Fibroblast of lung (primary cell): ENCODE measurements at regions not wholly inside any gene's neighbourhood (a gene's known extent, or its start where the extent isn't known, plus 50 kb on each side); places are given as distances from the start of the nearest gene placed in this dataset.
"Not testable (repeated sequence)": the region's sequence is repeated elsewhere in the genome, so short reads cannot be mapped to it uniquely, and the experiment has no call there.

Experiments used
- DNase-seq, 2 donors: peaks; one replicate each; pipeline versions ENCODE4 v3.0.0 to v3.0.0-alpha.2; 2010; ENCODE audit warnings: low read depth in 2 of 2
- H2AFZ ChIP-seq: 2 replicates; pipeline ENCODE4 v1.5.1; 2012; ENCODE audit warnings: low read length, control low read depth, inconsistent platforms
- H3K27ac ChIP-seq: 2 replicates; pipeline ENCODE4 v1.5.1; 2011; ENCODE audit warnings: low read length, control low read depth; ENCODE audit not compliant: insufficient read depth
- H3K27me3 ChIP-seq: 2 replicates; pipeline ENCODE4 v1.5.1; 2011; ENCODE audit warnings: mild to moderate bottlenecking, low read length; ENCODE audit not compliant: control insufficient read depth, insufficient read depth
- H3K36me3 ChIP-seq: 2 replicates; pipeline ENCODE4 v1.5.1; 2011; ENCODE audit warnings: low read length; ENCODE audit not compliant: control insufficient read depth, insufficient read depth
- H3K4me1 ChIP-seq: 2 replicates; pipeline ENCODE4 v1.5.1; 2011; ENCODE audit warnings: low read length; ENCODE audit not compliant: control insufficient read depth, insufficient read depth; ENCODE audit errors: extremely low read depth
- H3K4me2 ChIP-seq: 2 replicates; pipeline ENCODE4 v1.5.1; 2011; ENCODE audit warnings: low read length, control low read depth; ENCODE audit not compliant: insufficient read depth; ENCODE audit errors: extremely low read depth
- H3K4me3 ChIP-seq, 4 experiments: fragments of 200-600 bp in 1 of 4; sonication (generic) in 1 of 4; replicated peaks in 1 of 4; 2 replicates each; pipeline ENCODE4 v1.5.1; 2011 to 2016; ENCODE audit warnings: low read length in 4 of 4, low read depth in 3 of 4, mild to moderate bottlenecking in 3 of 4, control low read depth in 2 of 4, inconsistent platforms in 1 of 4, mixed read lengths in 1 of 4; ENCODE audit not compliant: insufficient read depth in 1 of 4; ENCODE audit errors: control extremely low read depth in 1 of 4
- H3K79me2 ChIP-seq: 2 replicates; pipeline ENCODE4 v1.5.1; 2012; ENCODE audit warnings: mild to moderate bottlenecking, low read length, inconsistent platforms; ENCODE audit not compliant: control insufficient read depth, insufficient read depth
- H3K9ac ChIP-seq: 2 replicates; pipeline ENCODE4 v1.5.1; 2011; ENCODE audit warnings: mild to moderate bottlenecking, low read length, control low read depth; ENCODE audit not compliant: insufficient read depth
- H3K9me3 ChIP-seq: 2 replicates; pipeline ENCODE4 v1.5.1; 2012; ENCODE audit warnings: low read depth, low read length; ENCODE audit not compliant: control insufficient read depth, insufficient read depth
- H4K20me1 ChIP-seq: 2 replicates; pipeline ENCODE4 v1.5.1; 2011; ENCODE audit warnings: low read length; ENCODE audit not compliant: control insufficient read depth, insufficient read depth; ENCODE audit errors: extremely low read depth
- CTCF ChIP-seq, 2 donors: IDR thresholded peaks in 1 of 2; conservative IDR thresholded peaks in 1 of 2; 1 replicate in 1 of 2; 2 replicates in 1 of 2; pipeline ENCODE4 v1.5.1; 2011 to 2012; ENCODE audit warnings: low read length in 2 of 2, control low read depth in 1 of 2, inconsistent platforms in 1 of 2, low read depth in 1 of 2, mild to moderate bottlenecking in 1 of 2
- EZH2 ChIP-seq: IDR thresholded peaks from 2 replicates; pipeline ENCODE4 v1.5.1; 2012; ENCODE audit warnings: low read length, control low read depth, mild to moderate bottlenecking; ENCODE audit errors: missing control alignments

GRCh38 chr9:89952401-89952800 lies 347.6 kb downstream of the GADD45G start:
- peak; percentile 67 to 86 for DNase-seq
- no peak for TF ChIP-seq EZH2
- H3K9ac ChIP-seq, result no peak overlapping the region
- H3K27me3 ChIP-seq, result no peaks in the 10 kb centered on the region
- no peak overlapping the region for H3K4me2 ChIP-seq
- H3K79me2 ChIP-seq, result no peaks in the 10 kb centered on the region
- no peak overlapping the region for H3K4me3 ChIP-seq
- H3K36me3 ChIP-seq, result no peaks in the 10 kb centered on the region
- H3K27ac ChIP-seq, result peak overlapping the region; percentile 65
- H4K20me1 ChIP-seq, result no peaks in the 10 kb centered on the region
- no peaks in the 10 kb centered on the region for H3K9me3 ChIP-seq
- no peak overlapping the region for H2AFZ ChIP-seq
- H3K4me1 ChIP-seq, result peaks cover 2% of the 10 kb centered on the region

DNA sequence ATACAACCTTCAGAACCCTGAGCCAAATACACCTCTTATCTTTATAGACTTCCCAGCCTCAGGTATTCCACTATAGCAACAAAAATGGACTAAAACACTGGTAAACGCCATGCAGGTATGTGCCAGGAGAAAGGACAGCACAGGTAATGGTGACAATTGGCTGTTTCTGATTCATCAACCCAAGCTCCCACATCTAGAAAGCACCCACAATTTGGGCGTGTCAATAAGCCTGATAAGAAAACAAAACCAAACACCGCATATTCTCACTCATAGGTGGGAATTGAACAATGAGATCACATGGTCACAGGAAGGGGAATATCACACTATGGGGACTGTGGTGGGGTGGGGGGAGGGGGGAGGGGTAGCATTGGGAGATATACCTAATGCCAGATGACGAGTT lies 348.5 kb downstream of the GADD45G start:
- not testable (repeated sequence) for H3K4me2 ChIP-seq, H3K4me1 ChIP-seq, H3K27me3 ChIP-seq, H3K79me2 ChIP-seq, H3K9ac ChIP-seq, H3K4me3 ChIP-seq, DNase-seq, H3K27ac ChIP-seq, H3K9me3 ChIP-seq, H4K20me1 ChIP-seq, H2AFZ ChIP-seq, H3K36me3 ChIP-seq

- Histone ChIP-seq H3K79me2 (no peaks in the 10 kb centered on the region), H3K36me3 (no peaks in the 10 kb centered on the region), H3K9ac (no peak overlapping the region), H3K27me3 (no peaks in the 10 kb centered on the region), H3K9me3 (no peaks in the 10 kb centered on the region), H3K4me1 (peaks cover 2% of the 10 kb centered on the region), H3K4me3 (no peak overlapping the region), H4K20me1 (no peaks in the 10 kb centered on the region), H3K4me2 (no peak overlapping the region), H3K27ac (no peak overlapping the region), H2AFZ (no peak overlapping the region)
- TF ChIP-seq CTCF (conservative IDR thresholded peaks at IDR 0.05 in 1 of 2, IDR thresholded peaks at IDR 0.05 in 1 of 2; ENCODE audit: low read depth in 1 of 2, low read length in 2 of 2) (no peak), EZH2 (no peak)
- DNase-seq, result peak in 1 of 2 donors; percentile 32
Measured at GRCh38 chr9:89953824-89954615, 349.2 kb downstream of the GADD45G start.

DNA sequence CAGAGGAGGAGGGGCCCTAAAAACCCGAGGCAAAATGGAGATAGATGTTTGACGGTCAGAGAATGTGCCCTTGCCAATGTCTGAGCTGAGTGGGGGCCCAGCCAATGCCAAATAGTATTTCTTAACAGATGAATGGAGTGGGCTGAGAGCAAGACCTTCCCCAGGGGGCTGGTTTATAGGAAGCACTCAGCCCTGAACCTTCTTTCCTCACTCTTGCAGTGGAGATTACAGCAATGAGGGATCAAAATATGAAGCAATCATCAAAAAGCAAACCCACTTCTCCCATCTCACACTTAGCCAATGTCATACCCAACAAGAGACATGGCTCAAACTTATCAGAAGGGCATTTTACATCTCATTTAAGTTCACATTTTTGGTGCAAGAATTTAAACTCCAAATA lies 350.3 kb downstream of the GADD45G start:
- H3K36me3 ChIP-seq, result no peaks in the 10 kb centered on the region
- no peak overlapping the region for H3K4me3 ChIP-seq
- H3K4me1 ChIP-seq, result peaks cover 2% of the 10 kb centered on the region
- TF ChIP-seq CTCF (conservative IDR thresholded peaks at IDR 0.05 in 1 of 2, IDR thresholded peaks at IDR 0.05 in 1 of 2; ENCODE audit: low read depth in 1 of 2, low read length in 2 of 2), result no peak
- no peak for TF ChIP-seq EZH2
- H3K9ac ChIP-seq, result no peak overlapping the region
- no peak overlapping the region for H3K27ac ChIP-seq
- no peaks in the 10 kb centered on the region for H3K79me2 ChIP-seq
- no peak for DNase-seq
- H3K4me2 ChIP-seq, result no peak overlapping the region
- no peaks in the 10 kb centered on the region for H3K9me3 ChIP-seq
- no peaks in the 10 kb centered on the region for H4K20me1 ChIP-seq
- H3K27me3 ChIP-seq, result no peaks in the 10 kb centered on the region
- H2AFZ ChIP-seq, result no peak overlapping the region
